Nephron progenitor cell (in vitro differentiated cells): ENCODE measurements at regions not wholly inside any gene's neighbourhood (a gene's known extent, or its start where the extent isn't known, plus 50 kb on each side); places are given as distances from the start of the nearest gene placed in this dataset.

ENCODE experiments used
- DNase-seq: peaks from one replicate; pipeline ENCODE4 v3.0.0; 2021
- H3K27ac Mint-ChIP-seq: 2 replicates; pipeline ENCODE4 v1.8.0; 2021; ENCODE audit warnings: mild to moderate bottlenecking, moderate library complexity, mixed read lengths
- H3K27me3 Mint-ChIP-seq: 2 replicates; pipeline ENCODE4 v1.8.0; 2021; ENCODE audit warnings: mild to moderate bottlenecking, low read depth, mixed read lengths; ENCODE audit not compliant: poor library complexity
- H3K36me3 Mint-ChIP-seq: 2 replicates; pipeline ENCODE4 v1.8.0; 2021; ENCODE audit warnings: low read depth, mixed read lengths
- H3K4me1 Mint-ChIP-seq: 2 replicates; pipeline ENCODE4 v1.8.0; 2021; ENCODE audit warnings: mixed read lengths
- H3K4me3 Mint-ChIP-seq: 2 replicates; pipeline ENCODE4 v1.8.0; 2021; ENCODE audit warnings: mild to moderate bottlenecking, moderate library complexity, mixed read lengths
- H3K9me3 Mint-ChIP-seq: 2 replicates; pipeline ENCODE4 v1.8.0; 2021; ENCODE audit warnings: mild to moderate bottlenecking, moderate library complexity, mixed read lengths
- TF ChIP-seq, protein P1 (sequence below): fragments of 200-600 bp; sonication (generic); IDR thresholded peaks from 2 replicates; pipeline ENCODE4 v1.5.0; 2021; ENCODE audit warnings: antibody characterized with exemption

DNA sequence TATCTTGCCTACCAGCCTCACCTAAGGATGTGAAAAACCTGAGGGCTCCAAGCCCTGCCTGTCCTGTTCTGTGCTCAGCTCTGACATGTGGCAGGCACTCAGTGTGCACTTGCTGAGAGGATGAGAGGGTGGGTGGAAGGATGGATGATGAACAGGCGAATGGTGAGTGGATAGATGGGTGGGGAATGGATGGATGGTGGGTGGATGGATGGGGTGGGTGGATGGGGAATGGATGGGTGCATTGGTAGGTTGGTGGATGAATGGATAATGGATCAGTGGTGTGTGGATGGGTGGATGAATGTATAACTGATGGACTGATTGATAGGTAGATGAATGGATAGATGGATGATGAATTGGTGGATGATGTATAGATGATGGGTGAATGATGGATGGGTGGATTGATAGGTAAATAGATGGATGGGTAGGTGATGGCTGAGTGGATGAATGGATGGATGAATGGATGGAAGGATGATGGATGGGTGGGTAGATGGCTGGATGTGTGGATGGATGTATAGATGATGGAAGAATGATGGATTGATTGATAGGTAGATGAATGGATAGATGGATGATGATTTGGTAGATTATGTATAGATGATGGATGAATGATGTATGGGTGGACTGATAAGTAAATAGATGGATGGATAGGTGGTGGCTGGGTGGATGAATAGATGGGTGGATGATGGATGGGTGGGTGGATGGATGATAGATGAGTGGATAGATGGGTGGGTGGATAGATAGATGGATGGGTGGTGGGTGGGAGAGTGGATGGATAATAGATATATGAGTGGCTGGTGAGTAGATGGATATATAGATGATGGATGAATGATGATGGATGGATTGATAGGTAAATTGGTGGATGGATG lies 69.3 kb upstream of the NKX1-1 start:
- no peak for DNase-seq
- H3K4me3 Mint-ChIP-seq, result no peak overlapping the region
- peaks cover 64% of the 10 kb centered on the region for H3K27me3 Mint-ChIP-seq
- TF ChIP-seq, protein P1, sequence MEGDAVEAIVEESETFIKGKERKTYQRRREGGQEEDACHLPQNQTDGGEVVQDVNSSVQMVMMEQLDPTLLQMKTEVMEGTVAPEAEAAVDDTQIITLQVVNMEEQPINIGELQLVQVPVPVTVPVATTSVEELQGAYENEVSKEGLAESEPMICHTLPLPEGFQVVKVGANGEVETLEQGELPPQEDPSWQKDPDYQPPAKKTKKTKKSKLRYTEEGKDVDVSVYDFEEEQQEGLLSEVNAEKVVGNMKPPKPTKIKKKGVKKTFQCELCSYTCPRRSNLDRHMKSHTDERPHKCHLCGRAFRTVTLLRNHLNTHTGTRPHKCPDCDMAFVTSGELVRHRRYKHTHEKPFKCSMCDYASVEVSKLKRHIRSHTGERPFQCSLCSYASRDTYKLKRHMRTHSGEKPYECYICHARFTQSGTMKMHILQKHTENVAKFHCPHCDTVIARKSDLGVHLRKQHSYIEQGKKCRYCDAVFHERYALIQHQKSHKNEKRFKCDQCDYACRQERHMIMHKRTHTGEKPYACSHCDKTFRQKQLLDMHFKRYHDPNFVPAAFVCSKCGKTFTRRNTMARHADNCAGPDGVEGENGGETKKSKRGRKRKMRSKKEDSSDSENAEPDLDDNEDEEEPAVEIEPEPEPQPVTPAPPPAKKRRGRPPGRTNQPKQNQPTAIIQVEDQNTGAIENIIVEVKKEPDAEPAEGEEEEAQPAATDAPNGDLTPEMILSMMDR, result no peak
- no peaks in the 10 kb centered on the region for H3K36me3 Mint-ChIP-seq
- no peaks in the 10 kb centered on the region for H3K4me1 Mint-ChIP-seq
- no peak overlapping the region for H3K27ac Mint-ChIP-seq
- H3K9me3 Mint-ChIP-seq, result peaks cover 17% of the 10 kb centered on the region

DNA sequence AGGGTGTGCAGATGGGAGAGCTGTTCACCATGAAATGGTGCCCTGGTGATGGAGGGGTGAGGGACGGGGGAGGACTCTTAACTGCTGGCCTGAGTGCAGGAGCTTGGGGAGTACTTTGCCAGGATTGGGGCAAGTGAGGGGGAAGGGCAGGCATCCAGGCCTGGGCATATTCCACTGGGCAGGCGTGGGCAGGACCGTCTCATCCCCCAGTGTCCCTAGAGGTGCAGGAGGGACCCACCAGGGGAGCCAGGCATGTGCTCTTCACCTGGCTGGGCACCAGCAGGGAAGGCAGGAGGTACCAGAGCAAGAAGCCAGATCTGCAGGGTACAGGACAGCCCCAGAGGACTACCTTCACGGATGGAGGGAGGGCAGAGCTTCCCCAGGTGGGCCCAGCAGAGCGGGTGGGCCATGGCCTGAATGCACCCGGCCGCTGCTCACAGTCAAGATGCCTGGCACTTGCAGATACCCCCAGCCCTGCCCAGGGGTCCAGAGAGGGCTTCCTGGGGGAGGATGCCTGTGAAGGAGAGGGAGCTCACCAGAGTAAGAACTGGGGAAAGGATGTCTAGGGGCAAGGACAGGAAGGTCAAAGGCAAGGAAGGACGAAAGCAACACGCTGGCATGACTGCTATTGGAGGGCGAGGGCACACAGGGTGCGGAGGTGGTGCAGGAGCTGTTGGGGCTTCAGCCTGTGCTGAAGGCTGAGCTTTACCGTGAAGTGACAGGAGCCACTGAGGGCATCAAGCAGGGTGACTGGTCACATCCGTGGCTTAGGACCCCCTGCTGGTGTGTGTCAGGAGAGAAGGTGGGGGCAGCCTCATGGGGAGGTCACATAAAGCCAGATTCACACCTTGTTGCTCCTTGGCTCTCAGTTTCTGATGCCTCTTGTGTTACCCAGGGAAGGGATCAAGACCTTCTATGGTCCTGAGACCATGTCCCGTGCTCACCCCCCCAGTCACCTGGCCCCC lies 68.2 kb upstream of the NKX1-1 start:
- Mint-ChIP-seq H3K27ac (no peak overlapping the region), H3K4me3 (no peak overlapping the region), H3K27me3 (peaks cover 68% of the 10 kb centered on the region)

DNA sequence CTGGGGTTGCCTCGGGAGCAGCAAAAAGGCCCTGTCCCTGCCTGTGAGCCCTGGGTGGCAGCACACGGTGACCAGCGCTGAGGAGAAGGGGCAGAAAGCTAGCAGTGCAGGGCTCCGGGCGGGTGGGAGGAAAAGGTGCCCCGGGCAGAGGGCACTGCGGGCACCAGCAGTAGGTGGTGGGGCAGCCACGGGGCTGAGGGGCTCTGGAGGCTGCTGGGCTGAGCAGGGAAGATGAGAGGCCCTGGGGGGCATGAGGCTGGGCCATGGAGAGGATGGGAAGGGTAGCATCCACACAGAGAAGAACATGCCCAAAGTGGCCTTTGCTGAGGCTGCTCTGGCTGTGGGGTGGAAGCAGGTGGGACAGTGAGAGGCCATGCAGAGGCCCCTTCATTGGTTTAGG lies 67.5 kb upstream of the NKX1-1 start:
- Mint-ChIP-seq H3K27ac (no peak overlapping the region), H3K9me3 (peaks cover 5% of the 10 kb centered on the region), H3K4me3 (no peak overlapping the region), H3K27me3 (peaks cover 65% of the 10 kb centered on the region), H3K36me3 (no peaks in the 10 kb centered on the region), H3K4me1 (no peaks in the 10 kb centered on the region)
- DNase-seq, result no peak
- TF ChIP-seq, protein P1, result no peak

More for the DNA sequence above, 68.2 kb upstream of the NKX1-1 start:
- TF ChIP-seq, protein P1, result no peak
- Mint-ChIP-seq H3K36me3 (no peaks in the 10 kb centered on the region), H3K4me1 (no peaks in the 10 kb centered on the region), H3K9me3 (peaks cover 7% of the 10 kb centered on the region)
- no peak for DNase-seq

DNA sequence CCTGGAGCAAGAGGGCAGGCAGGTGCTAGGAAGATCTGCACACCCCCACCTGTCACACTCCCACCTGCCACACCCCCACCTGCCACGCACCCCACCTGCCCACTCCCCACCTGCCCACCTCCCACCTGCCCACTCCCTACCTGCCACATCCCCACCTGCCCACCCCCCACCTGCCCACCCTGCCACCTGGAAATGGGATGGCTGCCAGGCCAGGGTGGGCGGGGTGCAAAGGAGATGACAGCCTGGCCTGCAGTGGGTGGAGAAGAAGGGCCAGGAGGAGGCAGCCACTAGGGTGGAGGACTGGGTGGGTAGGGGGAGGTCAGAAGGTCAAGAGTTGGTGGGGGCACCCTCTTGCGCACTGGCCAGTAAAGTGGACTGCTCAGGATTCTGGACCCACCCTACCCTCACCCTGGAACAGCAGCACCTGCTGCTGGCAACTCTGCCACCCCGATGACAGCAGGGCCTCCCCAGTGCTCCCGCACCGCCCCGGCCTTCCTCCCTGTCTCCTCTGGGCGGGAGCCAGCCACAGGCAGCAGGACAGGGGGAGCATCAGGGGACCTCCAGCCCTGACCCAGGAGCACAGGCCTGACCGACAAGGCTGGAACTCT lies 66.8 kb upstream of the NKX1-1 start:
- Mint-ChIP-seq H3K27me3 (peaks cover 59% of the 10 kb centered on the region), H3K27ac (no peak overlapping the region), H3K4me3 (no peak overlapping the region), H3K36me3 (no peaks in the 10 kb centered on the region), H3K4me1 (no peaks in the 10 kb centered on the region), H3K9me3 (peaks cover 10% of the 10 kb centered on the region)
- TF ChIP-seq, protein P1, result no peak
- DNase-seq, result no peak

DNA sequence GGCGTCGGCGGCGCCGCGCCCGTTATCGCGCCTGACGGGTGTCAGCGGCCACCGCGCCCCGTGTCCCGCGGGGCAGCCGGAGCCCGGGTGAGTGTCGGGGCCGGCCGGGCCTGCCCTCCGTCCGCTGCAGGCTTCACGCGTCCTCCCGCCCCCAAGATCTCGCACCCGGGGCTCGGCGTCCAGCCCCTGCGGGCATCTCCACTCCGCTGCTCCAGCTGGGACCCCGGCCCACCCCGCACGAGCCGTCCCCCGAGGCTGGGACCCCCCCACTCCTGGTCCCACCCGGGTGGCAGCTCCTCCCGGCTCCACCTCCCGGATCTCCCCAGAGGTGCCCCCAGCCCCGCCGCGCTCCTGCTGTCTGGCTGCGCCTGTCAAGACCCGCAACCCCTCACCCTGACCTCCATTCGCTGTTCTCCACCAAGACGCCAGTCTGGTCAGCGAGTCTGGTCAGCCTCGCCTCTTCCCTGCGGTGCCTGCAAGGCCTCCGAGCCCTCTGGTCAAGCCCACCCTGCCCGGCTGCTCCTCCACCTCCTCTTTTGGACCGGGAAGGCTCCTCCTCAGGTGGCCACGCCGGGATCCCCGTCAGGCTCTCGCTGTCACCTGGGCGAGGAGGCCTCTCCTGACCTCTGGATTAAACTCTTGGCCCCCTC lies 66.0 kb upstream of the NKX1-1 start:
- no peak for DNase-seq
- Mint-ChIP-seq H3K27ac (no peak overlapping the region), H3K36me3 (peaks cover 5% of the 10 kb centered on the region), H3K27me3 (peaks cover 59% of the 10 kb centered on the region), H3K4me3 (no peak overlapping the region), H3K4me1 (no peaks in the 10 kb centered on the region), H3K9me3 (peaks cover 18% of the 10 kb centered on the region)
- TF ChIP-seq, protein P1, result no peak
